SU-DHL-6 (cell line): ENCODE measurements at regions not wholly inside any gene's neighbourhood (a gene's known extent, or its start where the extent isn't known, plus 50 kb on each side); places are given as distances from the start of the nearest gene placed in this dataset.

Experiments used
- H2AFZ ChIP-seq: fragments of 200-600 bp; sonication (generic); 2 replicates; pipeline ENCODE4 v1.6.1; 2014; ENCODE audit warnings: low read depth, mild to moderate bottlenecking, moderate library complexity, mixed read lengths, antibody characterized with exemption, low read length; ENCODE audit not compliant: severe bottlenecking
- H3F3A ChIP-seq: fragments of 200-600 bp; shearing (Covaris generic); 2 replicates; pipeline ENCODE4 v1.6.0; 2016; ENCODE audit warnings: antibody characterized with exemption, mild to moderate bottlenecking; ENCODE audit not compliant: insufficient read depth
- H3K27ac ChIP-seq: fragments of 200-600 bp; sonication (generic); 2 replicates; pipeline ENCODE4 v1.5.1; 2016; ENCODE audit warnings: low read depth, mild to moderate bottlenecking, low read length, moderate library complexity, mixed read lengths
- H3K27me3 ChIP-seq: fragments of 200-600 bp; sonication (generic), shearing (Covaris generic); 2 replicates; pipeline ENCODE4 v1.6.0; 2014; ENCODE audit warnings: mild to moderate bottlenecking, low read length
- H3K36me3 ChIP-seq: fragments of 200-600 bp; sonication (generic); 2 replicates; pipeline ENCODE4 v1.6.1; 2014; ENCODE audit warnings: mild to moderate bottlenecking, low read length, mixed read lengths
- H3K4me2 ChIP-seq: fragments of 300-600, 200-600 bp; shearing (Covaris generic), sonication (generic); 2 replicates; pipeline ENCODE4 v1.6.0; 2014; ENCODE audit warnings: low read length, low read depth, mild to moderate bottlenecking; ENCODE audit not compliant: poor library complexity, severe bottlenecking
- H3K4me3 ChIP-seq: fragments of 200-600 bp; sonication (generic); 2 replicates; pipeline ENCODE4 v1.5.1; 2014; ENCODE audit warnings: antibody characterized with exemption, low read length, mild to moderate bottlenecking, mixed read lengths; ENCODE audit not compliant: insufficient read depth, poor library complexity, severe bottlenecking
- H3K79me2 ChIP-seq: fragments of 200-600 bp; sonication (generic); 2 replicates; pipeline ENCODE4 v1.6.1; 2014; ENCODE audit warnings: mild to moderate bottlenecking, low read length, moderate library complexity; ENCODE audit not compliant: insufficient read depth
- H3K9ac ChIP-seq: fragments of 200-600 bp; sonication (generic); 2 replicates; pipeline ENCODE4 v1.7.0; 2014; ENCODE audit warnings: mild to moderate bottlenecking, low read length
- H3K9me2 ChIP-seq: fragments of 200-600 bp; sonication (generic); replicated peaks from 2 replicates; pipeline ENCODE4 v1.6.1; 2014; ENCODE audit warnings: low read length; ENCODE audit not compliant: insufficient read depth
- H3K9me3 ChIP-seq: fragments of 200-600 bp; sonication (generic); 2 replicates; pipeline ENCODE4 v1.6.1; 2014; ENCODE audit warnings: low read length, mixed read lengths; ENCODE audit not compliant: insufficient read depth
- H4K20me1 ChIP-seq: fragments of 200-600 bp; sonication (generic); 2 replicates; pipeline ENCODE4 v1.6.1; 2014; ENCODE audit warnings: low read depth, mild to moderate bottlenecking, antibody characterized with exemption, low read length, moderate library complexity, mixed read lengths
- CTCF ChIP-seq: fragments of 200-600 bp; sonication (generic); IDR thresholded peaks from one replicate; pipeline ENCODE4 v1.5.1; 2017; ENCODE audit warnings: antibody characterized with exemption, mild to moderate bottlenecking, low read length, moderate library complexity; ENCODE audit not compliant: insufficient read depth, poor library complexity, severe bottlenecking
- EZH2phosphoT487 ChIP-seq: fragments of 200-600 bp; sonication (generic), shearing (Covaris generic); conservative IDR thresholded peaks from 2 replicates; pipeline ENCODE4 v1.6.1; 2018; ENCODE audit warnings: mild to moderate bottlenecking, antibody characterized with exemption, low read length, moderate library complexity, mixed read lengths

- no peaks in the 10 kb centered on the region for H3K27me3 ChIP-seq
- peaks cover 52% of the 10 kb centered on the region for H3K36me3 ChIP-seq
- H3K4me2 ChIP-seq, result no peak overlapping the region
- H4K20me1 ChIP-seq, result no peaks in the 10 kb centered on the region
- no peaks in the 10 kb centered on the region for H3K79me2 ChIP-seq
- H2AFZ ChIP-seq, result no peak overlapping the region
- TF ChIP-seq CTCF, result no peak
- TF ChIP-seq EZH2phosphoT487, result no peak
- no peak overlapping the region for H3K27ac ChIP-seq
- H3K9me2 ChIP-seq, result no peaks in the 10 kb centered on the region
- H3K4me3 ChIP-seq, result no peak overlapping the region
- no peak overlapping the region for H3K9ac ChIP-seq
- peaks cover 31% of the 10 kb centered on the region; the same call in 1 of the 2 replicates for H3K9me3 ChIP-seq
- no peaks in the 10 kb centered on the region for H3F3A ChIP-seq
Observed at GRCh38 chr6:25130518-25130917, 148.7 kb upstream of the CARMIL1 start.

GRCh38 chr6:25132934-25133333 is 146.2 kb upstream of the CARMIL1 start:
- Histone ChIP-seq H3K9me3 (peaks cover 43% of the 10 kb centered on the region; the same call in 1 of the 2 replicates), H3K27ac (no peak overlapping the region), H3K27me3 (no peaks in the 10 kb centered on the region), H4K20me1 (no peaks in the 10 kb centered on the region), H2AFZ (no peak overlapping the region), H3K9me2 (no peaks in the 10 kb centered on the region), H3K36me3 (peaks cover 56% of the 10 kb centered on the region), H3K79me2 (no peaks in the 10 kb centered on the region), H3K9ac (no peak overlapping the region), H3K4me3 (no peak overlapping the region), H3K4me2 (no peak overlapping the region), H3F3A (no peaks in the 10 kb centered on the region)
- no peak for TF ChIP-seq CTCF
- no peak for TF ChIP-seq EZH2phosphoT487

GRCh38 chr6:25133568-25133967 is 145.6 kb upstream of the CARMIL1 start:
- no peak overlapping the region for H3K9ac ChIP-seq
- TF ChIP-seq EZH2phosphoT487 (no peak), CTCF (no peak)
- H3K27ac ChIP-seq, result no peak overlapping the region
- H3K36me3 ChIP-seq, result peaks cover 56% of the 10 kb centered on the region
- no peak overlapping the region for H3K4me2 ChIP-seq
- no peaks in the 10 kb centered on the region for H3K79me2 ChIP-seq
- no peaks in the 10 kb centered on the region; the same call in 1 of the 2 replicates for H3F3A ChIP-seq
- no peaks in the 10 kb centered on the region for H4K20me1 ChIP-seq
- peaks cover 43% of the 10 kb centered on the region; the same call in 1 of the 2 replicates for H3K9me3 ChIP-seq
- no peaks in the 10 kb centered on the region for H3K9me2 ChIP-seq
- H3K4me3 ChIP-seq, result no peak overlapping the region
- no peak overlapping the region for H2AFZ ChIP-seq
- no peaks in the 10 kb centered on the region for H3K27me3 ChIP-seq
